GM12878 (cell line): ENCODE measurements at regions not wholly inside any gene's neighbourhood (a gene's known extent, or its start where the extent isn't known, plus 50 kb on each side); places are given as distances from the start of the nearest gene placed in this dataset.

Experiments used
- HSF1 ChIP-seq: fragments of 150-350 bp; IDR thresholded peaks from 2 replicates; pipeline ENCODE4 v1.6.1; 2014; ENCODE audit warnings: mild to moderate bottlenecking, low read depth, low read length
- MXI1 ChIP-seq: fragments of 150-350 bp; IDR thresholded peaks from 2 replicates; pipeline ENCODE4 v1.6.1; 2011; ENCODE audit warnings: low read depth, mild to moderate bottlenecking, inconsistent platforms, low read length, improper control_type of control experiment
- PAX5 ChIP-seq: IDR thresholded peaks from 2 replicates; pipeline ENCODE4 v1.6.1; 2011; ENCODE audit warnings: low read depth, low read length, borderline replicate concordance
- PBX3 ChIP-seq: IDR thresholded peaks from 2 replicates; pipeline ENCODE4 v1.6.1; 2011; ENCODE audit warnings: mild to moderate bottlenecking, low read depth, low read length, moderate library complexity; ENCODE audit not compliant: insufficient replicate concordance
- ZBTB11 ChIP-seq: fragments of 450-650 bp; formaldehyde crosslinking; IDR thresholded peaks from 2 replicates; pipeline ENCODE4 v1.5.0; 2022; ENCODE audit warnings: mild to moderate bottlenecking, missing genetic modification characterization
- ZNF24 ChIP-seq: fragments of 450-650 bp; IDR thresholded peaks from 2 replicates; pipeline ENCODE4 v1.6.1; 2017; ENCODE audit warnings: antibody characterized with exemption, mild to moderate bottlenecking

- no peak for TF ChIP-seq HSF1
- no peak for TF ChIP-seq MXI1
- no peak for TF ChIP-seq PBX3
- TF ChIP-seq ZNF24 = no peak
- no peak for TF ChIP-seq PAX5
- TF ChIP-seq ZBTB11 (CRISPR knock-in tag) = no peak
Measured at GRCh38 chr22:47274196-47274595, 511.7 kb downstream of the TBC1D22A start (continued).
